GM19025 (cell line): ENCODE measurements at regions not wholly inside any gene's neighbourhood (a gene's known extent, or its start where the extent isn't known, plus 50 kb on each side); places are given as distances from the start of the nearest gene placed in this dataset.
"Not testable (repeated sequence)": the region's sequence is repeated elsewhere in the genome, so short reads cannot be mapped to it uniquely, and the experiment has no call there.

Experiments used
- ATAC-seq: cut with Tn5 transposase; IDR thresholded peaks from one replicate; pipeline ENCODE4 v1.9.1; 2021; ENCODE audit warnings: mild to moderate bottlenecking, low read depth, moderate library complexity; ENCODE audit not compliant: unreplicated experiment

- ATAC-seq: no peak
These were observed 1941.1 kb upstream of the CDH6 start for GRCh38 chr5:29252390-29252789.

DNA sequence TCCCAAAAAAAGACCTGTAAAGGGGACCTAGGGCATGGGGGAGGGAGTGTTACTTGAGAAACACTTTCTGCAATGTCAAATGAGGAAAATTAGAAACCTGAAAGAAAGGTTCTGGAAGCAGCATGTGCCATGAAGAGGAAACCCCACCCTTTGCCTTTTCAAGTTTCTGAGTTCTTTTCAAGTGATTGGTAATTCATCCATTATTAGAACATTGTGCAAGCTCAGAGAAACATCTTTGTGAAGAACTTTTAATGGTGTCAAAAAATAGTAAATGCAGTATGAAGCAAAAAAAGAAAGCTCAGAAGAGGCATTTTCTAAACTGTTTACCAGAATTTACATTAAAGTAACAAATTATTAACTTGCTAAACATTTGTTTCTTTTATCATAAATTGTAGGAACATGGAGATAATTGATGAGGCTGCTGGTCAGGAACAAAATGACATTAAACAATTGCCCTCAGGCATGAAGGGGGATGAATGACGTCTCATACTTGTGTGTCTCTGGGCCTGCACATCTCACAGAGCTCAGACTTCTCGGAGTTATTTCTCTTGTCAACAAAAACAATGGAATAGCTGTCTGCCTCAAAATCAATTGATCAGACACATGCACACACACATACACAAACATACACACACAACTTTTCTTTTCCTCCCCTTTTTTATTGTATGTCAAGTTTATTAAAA is 1946.0 kb upstream of the CDH6 start:
- ATAC-seq: no peak

- ATAC-seq: no peak
These were observed 1953.1 kb upstream of the CDH6 start for GRCh38 chr5:29240379-29240778.

DNA sequence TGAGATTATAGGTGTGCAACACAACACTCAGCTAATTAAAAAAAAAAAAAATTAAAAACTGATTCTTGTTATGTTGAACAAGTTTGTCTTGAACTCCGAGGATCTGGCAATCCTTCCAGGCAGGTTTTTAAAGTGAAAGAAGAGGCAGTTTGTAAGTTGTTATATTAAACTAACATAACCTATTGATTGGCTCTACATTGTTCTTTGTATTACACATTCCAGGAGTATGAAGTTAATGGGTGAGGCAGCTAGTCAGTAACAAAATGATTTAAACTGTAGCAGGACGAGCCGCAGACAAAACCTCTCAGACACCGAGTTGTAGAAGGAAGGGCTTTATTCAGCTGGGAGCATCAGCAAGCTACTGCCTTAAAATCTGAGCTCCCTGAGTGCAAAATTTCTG is 1953.9 kb upstream of the CDH6 start:
- no peak for ATAC-seq

- ATAC-seq: no peak
These were observed 1955.4 kb upstream of the CDH6 start for GRCh38 chr5:29238115-29238514.

GRCh38 chr5:29231154-29231553 is 1962.3 kb upstream of the CDH6 start:
- no peak for ATAC-seq

GRCh38 chr5:29230591-29230990 is 1962.9 kb upstream of the CDH6 start:
- no peak for ATAC-seq

GRCh38 chr5:29229461-29229860 is 1964.0 kb upstream of the CDH6 start:
- no peak for ATAC-seq

DNA sequence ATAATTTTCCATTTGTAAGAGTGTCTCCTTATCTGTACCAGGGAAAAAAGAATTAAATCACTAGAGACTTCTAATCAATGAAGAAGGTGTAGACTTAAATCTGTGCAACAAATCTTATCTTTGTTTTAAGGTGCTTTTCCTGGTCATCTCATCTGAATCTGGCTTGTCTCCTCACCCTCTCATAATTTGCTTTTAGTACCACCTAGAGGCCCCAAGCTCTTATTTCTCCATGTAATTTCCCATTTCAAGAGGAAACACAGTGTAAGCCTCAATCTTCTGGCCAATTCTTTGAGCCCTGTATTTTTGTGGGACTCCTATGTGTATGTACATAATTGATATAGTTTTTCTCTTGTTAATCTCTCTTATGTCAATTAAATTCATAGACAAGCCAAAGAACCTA is 1975.3 kb upstream of the CDH6 start:
- ATAC-seq: no peak

- no peak for ATAC-seq
These were observed 1978.6 kb upstream of the CDH6 start for GRCh38 chr5:29214839-29215238.

- no peak for ATAC-seq
These were observed 1980.0 kb upstream of the CDH6 start for GRCh38 chr5:29213475-29213874.

DNA sequence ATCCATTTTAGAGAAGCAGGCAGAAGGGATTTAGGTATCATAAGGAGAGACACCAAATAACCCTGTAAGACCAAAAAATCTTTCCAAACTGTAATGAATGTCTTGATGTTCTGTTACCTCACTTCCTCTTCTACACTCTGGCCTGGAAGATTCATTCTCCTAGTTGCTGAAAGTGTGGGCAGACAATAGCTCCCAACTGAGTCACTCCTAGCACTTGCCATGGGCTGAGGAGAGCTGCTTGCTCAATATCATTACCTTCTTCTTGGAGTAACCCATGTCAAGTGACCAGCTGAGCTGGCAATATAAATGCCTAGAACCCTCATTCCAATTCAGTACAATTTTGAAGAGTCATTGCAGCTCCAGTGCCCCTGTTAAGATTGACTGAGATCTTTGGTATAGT is 1985.5 kb upstream of the CDH6 start:
- no peak for ATAC-seq

DNA sequence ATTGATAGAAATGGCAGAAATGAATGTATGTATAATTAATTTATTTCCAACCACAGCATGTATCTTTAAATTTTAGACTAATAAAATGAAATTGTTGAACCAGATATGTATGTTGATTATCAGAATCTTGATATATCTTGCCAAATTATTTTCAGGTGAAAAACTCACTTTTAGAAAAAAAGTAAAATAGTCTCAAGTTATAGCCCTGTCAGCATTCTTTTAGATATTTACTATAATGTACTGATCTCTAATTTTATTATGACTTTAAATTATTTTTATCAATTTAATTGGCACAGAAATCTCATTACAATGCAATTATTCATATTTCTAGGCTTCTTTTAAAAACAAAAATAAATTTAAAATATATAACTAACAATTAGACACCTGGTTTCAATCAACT is 1990.4 kb upstream of the CDH6 start:
- ATAC-seq: no peak

GRCh38 chr5:29197631-29198454 is 1995.6 kb upstream of the CDH6 start:
- ATAC-seq: no peak

- no peak for ATAC-seq
These were observed 1999.5 kb upstream of the CDH6 start for GRCh38 chr5:29193972-29194371.

- not testable (repeated sequence) for ATAC-seq
These were observed 2002.0 kb upstream of the CDH6 start for GRCh38 chr5:29191269-29192048.

- ATAC-seq: not testable (repeated sequence)
These were observed 2003.1 kb upstream of the CDH6 start for GRCh38 chr5:29190398-29190797.

DNA sequence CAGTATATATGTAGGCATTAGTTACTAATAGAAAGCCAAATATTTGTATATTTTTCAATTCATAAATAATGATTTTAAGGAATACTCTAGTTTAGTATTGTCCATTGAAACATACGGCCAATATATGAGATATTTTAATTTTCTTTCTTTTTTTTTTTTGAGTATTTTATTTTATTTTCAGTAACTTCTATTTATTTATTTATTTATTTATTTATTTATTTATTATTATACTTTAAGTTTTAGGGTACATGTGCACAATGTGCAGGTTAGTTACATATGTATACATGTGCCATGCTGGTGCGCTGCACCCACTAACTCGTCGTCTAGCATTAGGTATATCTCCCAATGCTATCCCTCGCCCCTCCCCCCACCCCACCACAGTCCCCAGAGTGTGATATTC is 2007.1 kb upstream of the CDH6 start:
- not testable (repeated sequence) for ATAC-seq

- ATAC-seq: no peak
These were observed 2007.9 kb upstream of the CDH6 start for GRCh38 chr5:29185558-29185957.

DNA sequence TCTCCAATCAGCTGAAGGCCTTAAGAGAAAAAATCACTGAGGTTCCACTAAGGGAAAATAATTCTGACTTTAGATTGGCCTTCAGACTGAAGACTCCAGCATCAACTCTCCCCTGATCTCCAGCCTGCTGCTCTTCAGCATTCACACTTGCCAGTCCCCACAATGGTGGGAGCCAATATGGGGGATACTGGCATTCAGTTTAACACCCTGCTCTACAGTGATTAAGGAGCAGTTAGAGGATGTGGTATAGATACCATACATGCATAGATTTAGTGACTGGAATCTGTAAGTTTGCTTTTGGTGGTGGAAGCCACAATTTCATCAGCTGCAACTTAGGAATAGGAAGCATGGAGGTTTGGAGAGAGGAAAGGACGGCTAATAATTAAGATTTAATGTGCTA is 2017.7 kb upstream of the CDH6 start:
- no peak for ATAC-seq

GRCh38 chr5:29170599-29170998 is 2022.9 kb upstream of the CDH6 start:
- ATAC-seq: no peak
